ENCODE measurements at regions not wholly inside any gene's neighbourhood (a gene's known extent, or its start where the extent isn't known, plus 50 kb on each side); places are given as distances from the start of the nearest gene placed in this dataset.

DNA sequence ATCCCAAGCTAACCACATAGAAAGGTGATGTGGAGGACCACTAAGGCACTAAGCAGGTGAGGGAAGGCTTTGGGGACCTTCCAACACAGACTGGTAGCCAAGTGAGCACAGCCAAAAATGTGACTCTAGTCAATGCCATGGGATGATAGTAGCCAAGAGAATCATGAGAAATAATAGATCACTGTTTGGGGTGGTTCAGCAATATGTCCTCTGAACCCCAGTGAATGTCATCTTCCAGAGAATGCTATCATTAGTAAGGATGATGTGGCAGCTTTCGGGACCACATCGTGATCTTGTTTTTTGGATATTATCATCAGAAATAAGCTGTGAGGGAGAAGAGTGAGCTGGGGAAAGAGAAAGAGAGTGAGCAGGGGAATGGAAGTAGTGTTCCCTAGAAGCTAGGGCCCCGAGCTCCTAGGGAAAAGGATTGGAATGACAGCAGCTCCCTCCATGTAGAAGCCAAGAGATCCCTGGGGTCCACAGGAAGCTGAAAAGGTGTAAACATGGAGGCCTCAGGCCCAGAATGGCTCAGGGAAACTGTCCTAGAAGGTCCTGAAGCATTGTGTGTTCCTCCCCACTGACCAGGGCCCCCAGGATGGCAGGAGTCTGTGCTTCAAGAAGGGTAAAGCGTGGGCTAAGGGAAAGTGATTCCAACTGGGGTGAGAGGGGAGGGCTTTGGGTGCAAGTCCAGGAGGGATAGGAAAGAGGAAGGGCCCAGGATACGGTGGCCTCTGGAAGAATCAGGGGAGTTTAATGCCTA, 56.6 kb upstream of the KLF13 start:
- no peak for TF ChIP-seq CTCF (IDR thresholded peaks at IDR 0.05; ENCODE audit: low read length)
- no peak for TF ChIP-seq EZH2 (IDR thresholded peaks at IDR 0.05; ENCODE audit: borderline replicate concordance, low read length)

Measured in OCI-LY1 (cell line).